Fibroblast of villous mesenchyme (primary cell): ENCODE measurements at regions not wholly inside any gene's neighbourhood (a gene's known extent, or its start where the extent isn't known, plus 50 kb on each side); places are given as distances from the start of the nearest gene placed in this dataset.

Experiments used
- DNase-seq: peaks from one replicate; pipeline ENCODE4 v3.0.0-alpha.2; 2010; ENCODE audit warnings: low read depth
- H3K4me3 ChIP-seq: 2 replicates; pipeline ENCODE4 v1.5.1; 2011; ENCODE audit warnings: low read depth, mild to moderate bottlenecking, low read length
- TF ChIP-seq, protein P1 (sequence below): IDR thresholded peaks from 2 replicates; pipeline ENCODE4 v1.5.1; 2012; ENCODE audit warnings: low read depth, mild to moderate bottlenecking, low read length; ENCODE audit not compliant: insufficient read depth

DNA sequence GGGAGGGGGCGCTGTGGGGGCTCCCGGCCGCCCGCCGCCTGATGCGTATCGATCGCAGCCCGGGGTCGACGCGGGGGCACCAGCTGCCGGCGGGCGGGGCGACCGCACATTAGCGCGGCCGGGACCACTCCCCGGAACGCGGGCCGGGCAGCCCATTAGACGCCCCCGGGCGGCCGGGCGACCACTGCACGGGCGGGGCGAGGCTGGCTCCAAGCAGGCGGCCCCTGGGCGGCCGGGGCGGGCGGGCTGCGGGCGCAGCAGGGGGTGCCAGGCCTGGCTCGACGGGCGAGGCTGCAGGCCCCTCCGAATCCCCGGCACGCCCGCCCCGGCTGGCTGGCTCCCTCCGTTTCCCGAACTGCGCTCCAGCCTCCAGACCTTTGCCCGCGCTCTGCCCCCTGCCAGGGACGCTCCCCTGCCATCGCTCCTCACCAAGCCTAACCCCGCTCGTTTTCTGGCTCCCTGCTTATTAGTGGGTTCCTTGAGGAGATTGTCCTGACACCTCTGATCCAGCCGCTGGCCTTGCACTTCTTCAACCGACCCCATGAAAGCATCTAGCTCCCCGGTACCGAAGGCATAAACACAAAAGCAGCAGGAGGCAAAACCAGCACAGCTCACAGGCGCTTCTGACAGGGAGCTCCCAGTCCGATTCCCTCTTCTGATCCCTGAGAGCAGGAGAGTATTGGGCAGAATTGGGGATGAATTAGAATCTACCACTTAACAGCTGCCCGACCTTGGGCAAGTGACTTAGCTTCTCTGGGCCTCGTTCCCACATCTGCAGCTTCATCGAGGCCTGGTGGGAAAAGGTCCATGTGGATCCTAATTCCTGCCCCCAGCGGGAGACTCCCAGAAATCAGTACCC, 92.6 kb upstream of the CASZ1 start:
- no peak for DNase-seq
- no peak overlapping the region for H3K4me3 ChIP-seq
- TF ChIP-seq, protein P1, sequence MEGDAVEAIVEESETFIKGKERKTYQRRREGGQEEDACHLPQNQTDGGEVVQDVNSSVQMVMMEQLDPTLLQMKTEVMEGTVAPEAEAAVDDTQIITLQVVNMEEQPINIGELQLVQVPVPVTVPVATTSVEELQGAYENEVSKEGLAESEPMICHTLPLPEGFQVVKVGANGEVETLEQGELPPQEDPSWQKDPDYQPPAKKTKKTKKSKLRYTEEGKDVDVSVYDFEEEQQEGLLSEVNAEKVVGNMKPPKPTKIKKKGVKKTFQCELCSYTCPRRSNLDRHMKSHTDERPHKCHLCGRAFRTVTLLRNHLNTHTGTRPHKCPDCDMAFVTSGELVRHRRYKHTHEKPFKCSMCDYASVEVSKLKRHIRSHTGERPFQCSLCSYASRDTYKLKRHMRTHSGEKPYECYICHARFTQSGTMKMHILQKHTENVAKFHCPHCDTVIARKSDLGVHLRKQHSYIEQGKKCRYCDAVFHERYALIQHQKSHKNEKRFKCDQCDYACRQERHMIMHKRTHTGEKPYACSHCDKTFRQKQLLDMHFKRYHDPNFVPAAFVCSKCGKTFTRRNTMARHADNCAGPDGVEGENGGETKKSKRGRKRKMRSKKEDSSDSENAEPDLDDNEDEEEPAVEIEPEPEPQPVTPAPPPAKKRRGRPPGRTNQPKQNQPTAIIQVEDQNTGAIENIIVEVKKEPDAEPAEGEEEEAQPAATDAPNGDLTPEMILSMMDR = no peak

DNA sequence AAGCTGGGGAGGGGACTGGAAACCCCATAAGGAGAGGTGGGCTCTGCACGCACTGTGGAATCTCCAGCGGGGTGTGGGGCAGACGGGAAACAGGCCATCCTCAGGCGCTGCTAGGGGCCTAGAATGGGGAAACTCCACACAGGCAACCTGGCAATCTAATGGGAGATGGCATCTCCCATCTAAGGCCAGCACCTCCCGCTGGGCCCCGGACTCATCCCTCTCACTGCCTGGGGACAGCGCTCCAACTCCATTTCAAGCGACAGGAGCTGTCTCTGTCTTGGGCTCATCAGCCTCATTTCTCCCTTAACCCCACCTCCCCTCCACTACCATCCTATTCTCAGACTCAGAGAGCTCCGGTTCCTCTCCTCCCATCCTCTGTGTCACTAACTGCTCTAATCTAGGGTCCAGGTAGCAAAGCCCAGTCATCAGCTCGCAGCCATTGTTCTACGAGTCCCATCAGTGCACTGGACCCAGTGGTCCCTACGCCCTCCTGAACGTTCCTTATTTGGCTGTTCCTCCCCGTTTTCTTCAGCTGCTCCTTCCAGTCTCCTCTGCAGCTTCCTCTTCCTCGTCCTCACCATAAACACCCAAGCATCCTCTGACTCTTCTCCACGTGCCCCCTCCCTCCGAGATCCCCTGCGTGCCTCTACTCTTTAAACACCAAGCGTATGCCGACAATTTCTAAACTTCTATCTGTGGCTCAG, 93.4 kb upstream of the CASZ1 start:
- no peak for DNase-seq
- TF ChIP-seq, protein P1 = no peak
- no peak overlapping the region for H3K4me3 ChIP-seq

DNA sequence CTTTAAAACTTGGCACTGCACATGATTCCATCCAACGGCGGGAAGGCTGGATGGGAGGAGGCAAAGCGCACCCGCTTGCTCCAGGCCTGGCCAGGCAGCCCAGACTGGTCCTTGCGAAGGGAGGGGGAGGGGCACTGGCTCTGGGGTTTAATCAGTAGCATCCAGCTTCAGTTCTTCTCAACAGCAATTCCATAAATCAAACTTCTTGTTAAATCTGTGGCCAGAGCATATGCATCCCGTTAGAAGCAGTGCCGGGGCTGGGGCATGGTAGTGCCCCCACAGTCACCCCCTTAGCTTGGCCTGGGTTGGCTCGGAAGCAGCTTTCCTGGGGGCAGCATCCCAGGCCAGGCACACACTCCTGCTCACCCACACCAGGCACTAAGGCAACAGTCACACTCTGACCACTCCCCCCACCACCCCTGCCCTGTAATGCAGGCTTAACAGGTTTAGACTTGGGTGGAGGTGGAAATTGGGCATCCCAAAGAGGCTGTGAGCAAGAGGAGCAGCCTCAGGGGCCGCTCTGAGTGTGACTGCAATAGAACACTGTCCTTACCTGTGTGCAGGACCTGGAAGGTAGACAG, 94.1 kb upstream of the CASZ1 start:
- DNase-seq = no peak
- H3K4me3 ChIP-seq = no peak overlapping the region
- TF ChIP-seq, protein P1 = no peak

DNA sequence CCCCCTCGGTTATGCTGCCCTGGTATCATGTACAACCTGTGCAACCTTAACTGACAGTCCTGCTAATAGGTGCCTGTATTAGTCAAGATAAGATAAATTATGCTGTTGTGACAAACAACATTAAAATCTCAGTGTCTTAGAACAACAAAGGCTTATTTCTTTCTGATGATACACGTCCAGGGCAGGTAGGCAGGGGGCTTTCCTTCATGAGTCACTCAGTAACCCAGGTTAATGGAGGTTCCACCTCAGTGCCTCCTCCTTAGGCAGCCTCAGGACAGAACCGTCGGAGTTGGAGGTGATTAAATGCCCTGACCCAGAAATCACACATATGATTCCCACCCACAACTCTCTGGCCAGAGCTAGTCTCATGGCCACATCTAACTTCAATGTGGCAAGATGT, 94.6 kb upstream of the CASZ1 start:
- TF ChIP-seq, protein P1 = no peak
- DNase-seq = no peak
- no peak overlapping the region for H3K4me3 ChIP-seq

DNA sequence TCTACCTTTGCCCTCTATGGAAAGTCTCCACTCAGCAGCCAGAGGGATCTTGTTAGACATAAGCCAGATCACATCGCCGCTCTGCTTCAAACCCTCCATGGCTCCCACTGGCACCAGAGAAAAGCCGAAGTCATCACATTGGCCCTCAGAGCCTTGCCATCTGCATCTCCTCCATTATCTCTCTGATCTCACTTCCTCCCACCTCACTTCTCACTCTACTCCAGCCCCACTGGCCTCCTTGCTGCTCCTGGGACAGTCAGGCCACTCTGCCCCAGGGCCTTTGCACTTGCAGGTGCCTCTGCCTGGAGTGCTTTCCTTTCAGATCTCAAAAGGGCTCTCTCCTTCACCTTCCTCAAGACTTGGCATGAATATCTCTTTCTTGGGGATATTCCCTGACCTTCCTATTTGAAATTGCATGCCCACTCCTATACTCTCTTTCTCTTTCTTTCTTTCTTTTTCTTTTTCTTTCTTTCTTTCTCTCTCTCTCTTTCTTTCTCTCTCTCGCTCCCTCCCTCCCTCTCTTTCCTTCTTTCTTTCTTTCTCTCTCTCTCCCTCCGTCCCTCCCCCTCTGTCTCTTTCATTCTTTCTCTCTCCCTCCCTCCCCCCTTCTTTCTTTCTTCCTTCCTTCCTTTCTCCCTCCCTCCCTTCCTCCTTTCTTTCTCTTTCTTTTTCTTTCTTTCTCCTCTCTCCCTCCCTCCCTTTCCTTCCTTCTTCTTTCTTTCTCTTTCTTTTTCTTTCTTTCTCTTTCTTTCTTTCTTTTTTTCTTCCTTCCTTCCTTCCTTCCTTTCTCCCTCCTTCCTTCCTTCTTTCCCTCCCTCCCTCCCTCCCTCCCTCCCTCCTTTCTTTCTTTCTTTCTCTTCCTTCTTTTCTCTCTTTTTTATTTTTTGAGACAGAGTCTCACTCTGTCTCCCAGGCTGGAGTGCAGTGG, 96.0 kb upstream of the CASZ1 start:
- DNase-seq = no peak
- TF ChIP-seq, protein P1 = no peak
- H3K4me3 ChIP-seq = no peak overlapping the region

DNA sequence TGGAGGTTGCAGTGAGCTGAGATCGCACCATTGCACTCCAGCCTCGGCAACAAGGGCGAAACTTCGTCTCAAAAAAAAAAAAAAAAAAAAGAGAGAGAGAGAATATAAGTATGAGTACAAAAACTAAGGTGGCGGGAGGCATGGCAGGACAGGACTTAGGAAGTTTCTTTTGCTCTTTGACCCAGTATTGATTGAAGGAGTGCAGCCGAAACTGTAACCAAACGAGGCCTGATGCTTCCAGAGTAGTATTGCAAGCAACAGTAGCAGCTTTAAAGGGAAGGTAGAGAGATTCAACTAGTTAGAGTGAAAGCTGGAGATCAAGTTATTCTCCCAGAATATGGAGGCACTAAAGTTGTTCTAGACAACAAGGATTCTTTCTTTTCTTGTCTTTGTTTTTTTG, 99.2 kb upstream of the CASZ1 start:
- H3K4me3 ChIP-seq = no peak overlapping the region
- DNase-seq = no peak
- TF ChIP-seq, protein P1 = no peak
